Activated CD4-positive, alpha-beta T cell treated with anti-CD3 and anti-CD28 coated beads for 4 hours (primary cell): ENCODE measurements at regions not wholly inside any gene's neighbourhood (a gene's known extent, or its start where the extent isn't known, plus 50 kb on each side); places are given as distances from the start of the nearest gene placed in this dataset.

ENCODE experiments used
- DNase-seq, 2 donors: peaks; one replicate each; pipeline ENCODE4 v3.0.0-alpha.2; 2020

DNA sequence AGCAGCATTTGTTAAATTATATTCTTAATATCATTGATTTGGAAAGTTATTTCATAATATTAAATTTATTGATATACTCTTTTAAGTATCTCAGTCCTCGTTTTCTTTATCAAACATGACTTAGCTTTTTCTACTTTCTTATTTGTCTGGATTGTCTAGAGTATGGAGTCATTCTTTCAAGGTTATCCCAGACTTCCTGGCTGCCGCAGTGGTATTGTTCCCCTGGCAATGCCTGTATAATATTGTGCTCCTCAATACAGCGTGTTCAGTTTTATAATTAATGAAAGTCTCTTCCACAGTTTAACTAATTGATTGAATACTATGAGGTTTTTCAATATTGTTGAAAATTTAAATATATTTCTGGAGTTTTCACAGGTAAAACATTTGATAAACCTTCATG is 310.9 kb downstream of the ANKRD50 start:
- no peak for DNase-seq

GRCh38 chr4:124409044-124409443 is 303.5 kb downstream of the ANKRD50 start:
- no peak for DNase-seq

- DNase-seq, result no peak
Observed at GRCh38 chr4:124414276-124415040, 298.1 kb downstream of the ANKRD50 start.

DNA sequence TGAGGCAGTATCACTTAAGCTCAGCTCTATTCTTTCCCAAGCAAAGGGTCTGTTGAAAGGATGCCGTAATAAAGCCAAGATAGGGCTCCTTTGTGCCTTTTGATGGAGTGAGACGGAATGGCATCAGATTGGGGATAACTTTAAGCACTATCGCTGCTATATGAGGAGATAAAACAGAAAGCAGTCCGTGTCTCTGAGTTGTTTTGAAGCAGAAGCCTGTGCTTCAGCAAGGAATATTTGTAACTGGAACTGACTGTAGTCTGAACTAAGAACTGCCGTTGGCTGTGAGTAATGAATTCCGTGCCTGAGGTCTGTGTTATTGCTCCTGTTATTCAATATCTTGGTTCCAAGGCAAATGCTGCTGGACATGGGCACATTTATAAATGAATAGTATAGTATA is 297.4 kb downstream of the ANKRD50 start:
- DNase-seq, result no peak

- no peak for DNase-seq
Observed at GRCh38 chr4:124417371-124417770, 295.2 kb downstream of the ANKRD50 start.

DNA sequence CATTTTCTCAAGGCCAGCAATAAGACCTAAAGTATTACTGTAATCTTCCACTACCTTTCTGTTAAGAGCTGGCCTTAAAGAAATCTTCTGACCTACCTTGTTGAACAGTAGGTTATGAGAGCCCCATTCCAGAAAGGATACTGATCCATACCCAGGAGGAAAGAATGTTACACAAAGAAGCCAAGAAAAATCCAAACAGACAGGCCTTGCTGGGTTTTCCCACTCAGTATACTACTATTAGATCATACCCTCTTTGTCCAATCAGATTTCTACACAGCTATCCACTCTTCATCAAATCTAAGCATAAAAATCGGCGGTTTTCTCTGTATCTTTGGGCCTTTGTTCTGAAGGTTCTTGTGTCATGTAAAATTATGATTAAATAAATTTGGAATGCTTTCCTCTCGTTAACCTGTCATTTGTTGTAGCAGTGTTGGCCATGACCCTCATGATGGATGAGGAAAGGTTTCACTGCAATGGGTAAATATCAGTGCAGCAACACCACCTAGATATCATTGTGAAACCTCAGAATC is 292.3 kb downstream of the ANKRD50 start:
- no peak for DNase-seq

- DNase-seq, result no peak
Observed at GRCh38 chr4:124423160-124423559, 289.4 kb downstream of the ANKRD50 start.

- DNase-seq, result no peak
Observed at GRCh38 chr4:124426279-124426678, 286.3 kb downstream of the ANKRD50 start.

- DNase-seq, result no peak
Observed at GRCh38 chr4:124427095-124427767, 285.3 kb downstream of the ANKRD50 start.

DNA sequence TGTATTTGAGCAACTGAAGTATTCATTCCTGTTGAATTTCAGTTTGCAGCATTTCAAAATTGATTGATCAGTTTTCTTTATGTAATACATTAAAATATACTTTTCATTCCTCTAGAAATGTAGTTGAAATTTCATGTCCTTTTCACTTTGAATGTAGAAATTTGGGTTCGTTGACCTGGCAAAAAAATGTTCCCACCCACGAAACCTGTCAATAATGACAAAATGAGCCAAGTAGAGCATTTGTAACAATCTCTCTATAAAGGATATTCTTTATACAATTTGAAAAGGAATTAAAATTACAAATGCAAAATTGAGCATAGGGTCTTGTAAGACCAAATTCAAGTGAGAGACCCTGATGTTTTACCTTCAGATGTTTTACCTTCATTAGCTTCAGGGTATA is 283.9 kb downstream of the ANKRD50 start:
- no peak for DNase-seq

DNA sequence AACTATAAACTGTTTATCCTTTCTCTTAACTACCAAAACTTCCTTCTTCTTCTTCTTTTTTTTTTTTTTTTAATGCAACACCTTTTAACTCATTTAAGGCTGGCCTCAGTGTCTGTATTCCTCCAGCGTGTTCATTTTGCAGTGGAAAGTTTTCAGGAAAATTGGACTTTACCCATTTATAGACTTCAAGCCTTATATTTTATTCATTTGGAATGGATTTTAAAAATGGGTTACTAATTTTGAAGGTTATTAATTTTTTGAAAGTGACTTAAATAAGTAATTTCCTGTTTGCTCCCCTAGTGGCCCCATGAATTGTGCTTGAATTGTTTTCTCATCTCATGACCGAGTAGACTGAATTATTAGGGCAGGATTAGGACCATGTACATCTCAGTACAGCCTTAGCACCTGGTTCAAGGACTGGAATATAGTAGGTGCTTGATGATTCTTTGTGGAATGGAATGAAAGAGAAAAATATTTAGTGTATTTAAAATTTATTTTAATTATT is 282.7 kb downstream of the ANKRD50 start:
- no peak for DNase-seq

GRCh38 chr4:124431653-124432192 is 280.8 kb downstream of the ANKRD50 start:
- no peak for DNase-seq

DNA sequence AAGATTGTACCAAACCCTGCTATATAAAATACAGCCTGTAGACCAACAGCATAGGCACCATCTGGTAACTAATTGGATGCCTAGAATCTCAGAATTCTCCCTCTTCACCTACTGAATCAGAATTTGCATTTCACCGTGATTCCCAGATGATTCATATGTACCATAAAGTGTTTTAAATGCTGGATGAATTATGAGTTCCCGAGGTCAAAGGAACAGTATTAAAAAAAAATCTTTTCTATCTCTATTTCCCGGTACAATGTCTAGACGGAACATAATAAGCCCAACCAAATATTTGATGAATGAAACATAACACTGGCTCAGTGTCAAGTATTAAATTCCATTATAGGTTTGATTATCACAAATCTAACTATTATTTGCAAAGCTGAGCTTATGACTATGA is 280.0 kb downstream of the ANKRD50 start:
- DNase-seq, result no peak

- no peak for DNase-seq
Observed at GRCh38 chr4:124433044-124433443, 279.5 kb downstream of the ANKRD50 start.

DNA sequence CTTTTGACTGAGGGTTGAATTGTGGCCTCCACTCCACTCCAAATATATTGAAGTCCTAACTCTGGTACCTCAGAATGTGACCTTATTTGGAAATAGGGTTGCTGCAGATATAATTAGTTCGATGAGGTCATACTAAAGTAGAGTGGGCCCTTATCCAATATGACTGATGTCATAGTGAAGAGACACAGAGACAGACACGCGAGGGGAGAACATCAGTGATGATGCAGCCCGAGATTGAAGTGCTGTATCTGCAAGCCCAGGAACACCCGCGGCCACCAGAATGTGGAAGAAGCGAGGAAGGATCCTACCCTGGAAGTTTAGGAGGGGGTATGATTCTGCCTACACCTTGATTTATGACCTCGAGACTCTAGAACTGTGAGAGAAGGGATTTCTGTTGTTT is 279.0 kb downstream of the ANKRD50 start:
- DNase-seq, result no peak

GRCh38 chr4:124435274-124435950 is 277.1 kb downstream of the ANKRD50 start:
- no peak for DNase-seq

DNA sequence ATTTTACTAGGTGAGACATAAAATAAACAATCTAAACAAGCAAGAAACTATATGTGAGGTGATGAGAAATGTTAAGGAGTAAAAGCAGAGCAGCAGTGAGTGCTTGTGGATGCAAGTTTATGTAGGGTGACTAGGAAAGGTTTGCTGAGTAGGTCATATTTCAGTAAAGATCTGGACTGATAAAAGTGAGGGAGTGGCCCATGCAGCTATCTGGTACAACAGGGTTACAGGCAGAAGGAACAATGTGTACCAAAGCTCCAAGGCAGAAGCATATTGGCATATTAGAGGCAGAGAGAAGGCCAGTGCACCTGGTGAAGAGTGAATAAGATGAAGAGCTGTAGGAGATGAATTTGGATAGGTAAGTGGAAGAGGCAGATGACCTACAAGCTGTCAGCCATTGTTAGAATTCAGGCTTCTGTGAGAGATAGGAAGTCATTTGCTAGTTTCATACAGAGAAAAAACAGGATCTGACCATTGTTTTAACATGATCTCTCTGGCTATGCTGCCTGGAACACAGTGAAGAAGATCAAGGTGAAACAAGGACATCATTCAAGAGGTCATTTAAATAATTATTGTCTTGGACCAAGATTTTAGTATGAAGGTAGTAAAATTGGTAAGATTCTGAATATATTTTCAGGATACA is 274.6 kb downstream of the ANKRD50 start:
- DNase-seq, result no peak

GRCh38 chr4:124445071-124445470 is 267.5 kb downstream of the ANKRD50 start:
- no peak for DNase-seq

DNA sequence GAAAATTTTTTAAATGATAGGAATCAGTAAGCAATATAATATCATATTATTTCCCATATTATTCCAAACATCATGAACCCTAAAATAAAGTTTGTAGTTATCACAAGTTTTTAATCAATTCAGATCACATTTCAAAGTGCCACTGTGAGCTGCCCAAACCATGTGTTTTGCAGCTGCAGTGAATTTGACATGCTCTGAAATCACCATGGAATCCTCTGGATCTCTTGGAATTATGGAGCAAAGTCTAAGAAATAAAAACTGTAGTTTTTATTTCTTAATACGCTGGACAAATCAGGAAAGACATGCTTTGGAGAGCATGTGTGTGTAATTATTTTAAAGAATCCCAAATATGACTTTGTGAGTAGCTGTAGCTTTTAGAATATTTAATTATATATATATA is 262.7 kb downstream of the ANKRD50 start:
- DNase-seq, result no peak

DNA sequence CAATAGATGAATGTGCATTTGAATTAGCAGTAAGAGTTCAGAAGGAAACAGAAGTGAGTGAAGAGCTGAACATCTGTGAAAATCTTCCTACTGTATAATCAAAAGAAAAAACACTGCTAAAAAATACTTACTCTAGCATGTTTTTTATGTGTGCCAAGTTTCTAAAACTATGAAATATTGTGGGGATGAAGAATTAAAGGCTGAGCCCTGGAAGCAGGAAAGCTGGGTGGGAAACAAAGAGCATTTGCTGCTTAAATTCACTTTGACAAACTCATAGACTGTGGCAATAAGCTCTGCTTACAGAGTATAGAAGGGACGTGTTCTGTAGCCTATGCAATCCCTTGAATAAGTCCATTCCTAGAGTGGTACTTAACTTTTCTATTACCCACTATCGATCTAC is 261.7 kb downstream of the ANKRD50 start:
- no peak for DNase-seq

DNA sequence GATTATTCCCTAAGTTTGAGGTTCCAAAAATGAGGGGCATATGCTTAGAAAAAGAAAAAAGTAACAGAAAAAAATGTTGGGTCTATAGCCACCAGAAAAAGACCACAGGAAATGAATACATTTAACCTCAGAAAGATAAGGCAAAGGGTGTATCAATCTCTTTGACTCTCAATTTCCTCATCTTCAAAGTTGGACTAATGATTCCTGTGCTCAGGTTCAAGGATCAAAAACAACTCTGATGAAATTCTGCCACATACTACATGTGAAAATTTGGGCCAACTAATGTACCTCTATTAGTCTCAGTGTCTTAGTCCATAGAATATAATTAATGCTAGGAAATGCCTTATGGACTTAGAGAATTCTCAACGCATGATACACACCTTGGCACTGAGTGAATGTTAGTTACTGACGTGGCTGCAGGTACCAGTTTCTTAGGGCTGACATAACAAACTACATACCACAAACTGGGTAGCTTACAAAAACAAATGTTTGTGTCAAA is 257.7 kb downstream of the ANKRD50 start:
- no peak for DNase-seq

GRCh38 chr4:124455671-124456070 is 256.9 kb downstream of the ANKRD50 start:
- DNase-seq, result no peak
